ENCODE measurements at regions not wholly inside any gene's neighbourhood (a gene's known extent, or its start where the extent isn't known, plus 50 kb on each side); places are given as distances from the start of the nearest gene placed in this dataset.
A peak's percentile ranks its signal among the peaks of the same experiment; 100 is the strongest.

GRCh38 chr9:107650995-107651394 is 161.4 kb upstream of the KLF4 start:
- H3K4me1 ChIP-seq (ENCODE audit: control insufficient read depth in 5 of 5, insufficient read depth in 5 of 5, low read length in 5 of 5): peaks cover 0 to 8% (median 0%) of the 10 kb centered on the region in 5 donors
- peaks cover 0 to 3% (median 0%) of the 10 kb centered on the region in 5 donors for H3K27me3 ChIP-seq (ENCODE audit: control insufficient read depth in 5 of 5, insufficient read depth in 4 of 5, low read length in 5 of 5)
- peaks cover 0 to under 1% (median 0%) of the 10 kb centered on the region in 5 donors for H3K9me3 ChIP-seq (ENCODE audit: control insufficient read depth in 5 of 5, low read length in 5 of 5)
- no peak overlapping the region for H3K4me3 ChIP-seq (ENCODE audit: low read depth in 1 of 5, low read length in 5 of 5)
- H3K9ac ChIP-seq (ENCODE audit: low read length in 5 of 5): no peak overlapping the region
- H3K27ac ChIP-seq (ENCODE audit: low read depth, low read length): no peak overlapping the region
- H3K36me3 ChIP-seq (ENCODE audit: control insufficient read depth in 5 of 5, insufficient read depth in 5 of 5, low read length in 5 of 5): no peaks in the 10 kb centered on the region

GRCh38 chr9:107650321-107650720 is 160.8 kb upstream of the KLF4 start:
- Histone ChIP-seq H3K4me3 (ENCODE audit: low read depth in 1 of 5, low read length in 5 of 5) (no peak overlapping the region), H3K4me1 (ENCODE audit: control insufficient read depth in 5 of 5, insufficient read depth in 5 of 5, low read length in 5 of 5) (peaks cover 0 to 13% (median 3%) of the 10 kb centered on the region in 5 donors), H3K9me3 (ENCODE audit: control insufficient read depth in 5 of 5, low read length in 5 of 5) (no peaks in the 10 kb centered on the region), H3K27ac (ENCODE audit: low read depth, low read length) (no peak overlapping the region), H3K36me3 (ENCODE audit: control insufficient read depth in 5 of 5, insufficient read depth in 5 of 5, low read length in 5 of 5) (no peaks in the 10 kb centered on the region), H3K27me3 (ENCODE audit: control insufficient read depth in 5 of 5, insufficient read depth in 4 of 5, low read length in 5 of 5) (peaks cover 0 to 3% (median 0%) of the 10 kb centered on the region in 5 donors), H3K9ac (ENCODE audit: low read length in 5 of 5) (no peak overlapping the region)

GRCh38 chr9:107648153-107648715 is 158.7 kb upstream of the KLF4 start:
- no peak overlapping the region for H3K4me3 ChIP-seq (ENCODE audit: low read depth in 1 of 5, low read length in 5 of 5)
- no peaks in the 10 kb centered on the region for H3K36me3 ChIP-seq (ENCODE audit: control insufficient read depth in 5 of 5, insufficient read depth in 5 of 5, low read length in 5 of 5)
- peaks cover 0 to 16% (median 10%) of the 10 kb centered on the region in 5 donors for H3K4me1 ChIP-seq (ENCODE audit: control insufficient read depth in 5 of 5, insufficient read depth in 5 of 5, low read length in 5 of 5)
- H3K9me3 ChIP-seq (ENCODE audit: control insufficient read depth in 5 of 5, low read length in 5 of 5): no peaks in the 10 kb centered on the region
- peaks cover 0 to 3% (median 0%) of the 10 kb centered on the region in 5 donors for H3K27me3 ChIP-seq (ENCODE audit: control insufficient read depth in 5 of 5, insufficient read depth in 4 of 5, low read length in 5 of 5)
- H3K9ac ChIP-seq (ENCODE audit: low read length in 5 of 5): no peak overlapping the region
- H3K27ac ChIP-seq (ENCODE audit: low read depth, low read length): no peak overlapping the region

- Histone ChIP-seq H3K36me3 (ENCODE audit: control insufficient read depth in 5 of 5, insufficient read depth in 5 of 5, low read length in 5 of 5) (no peaks in the 10 kb centered on the region), H3K27me3 (ENCODE audit: control insufficient read depth in 5 of 5, insufficient read depth in 4 of 5, low read length in 5 of 5) (peaks cover 0 to 3% (median 0%) of the 10 kb centered on the region in 5 donors), H3K4me3 (ENCODE audit: low read depth in 1 of 5, low read length in 5 of 5) (no peak overlapping the region), H3K27ac (ENCODE audit: low read depth, low read length) (no peak overlapping the region), H3K4me1 (ENCODE audit: control insufficient read depth in 5 of 5, insufficient read depth in 5 of 5, low read length in 5 of 5) (peaks cover 0 to 16% (median 10%) of the 10 kb centered on the region in 5 donors), H3K9me3 (ENCODE audit: control insufficient read depth in 5 of 5, low read length in 5 of 5) (no peaks in the 10 kb centered on the region), H3K9ac (ENCODE audit: low read length in 5 of 5) (no peak overlapping the region)
Measured at GRCh38 chr9:107647611-107648010, 158.0 kb upstream of the KLF4 start.

GRCh38 chr9:107647141-107647540 is 157.6 kb upstream of the KLF4 start:
- no peak overlapping the region for H3K9ac ChIP-seq (ENCODE audit: low read length in 5 of 5)
- no peaks in the 10 kb centered on the region for H3K36me3 ChIP-seq (ENCODE audit: control insufficient read depth in 5 of 5, insufficient read depth in 5 of 5, low read length in 5 of 5)
- H3K27ac ChIP-seq (ENCODE audit: low read depth, low read length): no peak overlapping the region
- no peak overlapping the region for H3K4me3 ChIP-seq (ENCODE audit: low read depth in 1 of 5, low read length in 5 of 5)
- no peaks in the 10 kb centered on the region for H3K9me3 ChIP-seq (ENCODE audit: control insufficient read depth in 5 of 5, low read length in 5 of 5)
- peaks cover 0 to 3% (median 0%) of the 10 kb centered on the region in 5 donors for H3K27me3 ChIP-seq (ENCODE audit: control insufficient read depth in 5 of 5, insufficient read depth in 4 of 5, low read length in 5 of 5)
- H3K4me1 ChIP-seq (ENCODE audit: control insufficient read depth in 5 of 5, insufficient read depth in 5 of 5, low read length in 5 of 5): peaks cover 0 to 16% (median 10%) of the 10 kb centered on the region in 5 donors

GRCh38 chr9:107645464-107645833 is 155.9 kb upstream of the KLF4 start:
- H3K4me3 ChIP-seq (ENCODE audit: low read depth in 1 of 5, low read length in 5 of 5): no peak overlapping the region
- no peaks in the 10 kb centered on the region for H3K9me3 ChIP-seq (ENCODE audit: control insufficient read depth in 5 of 5, low read length in 5 of 5)
- no peak overlapping the region for H3K9ac ChIP-seq (ENCODE audit: low read length in 5 of 5)
- H3K27me3 ChIP-seq (ENCODE audit: control insufficient read depth in 5 of 5, insufficient read depth in 4 of 5, low read length in 5 of 5): peaks cover 0 to 3% (median 0%) of the 10 kb centered on the region in 5 donors
- peak overlapping the region; percentile 3 for H3K27ac ChIP-seq (ENCODE audit: low read depth, low read length)
- no peaks in the 10 kb centered on the region for H3K36me3 ChIP-seq (ENCODE audit: control insufficient read depth in 5 of 5, insufficient read depth in 5 of 5, low read length in 5 of 5)
- peaks cover 0 to 16% (median 10%) of the 10 kb centered on the region in 5 donors for H3K4me1 ChIP-seq (ENCODE audit: control insufficient read depth in 5 of 5, insufficient read depth in 5 of 5, low read length in 5 of 5)

- H3K9ac ChIP-seq (ENCODE audit: low read length in 5 of 5): no peak overlapping the region
- no peaks in the 10 kb centered on the region for H3K36me3 ChIP-seq (ENCODE audit: control insufficient read depth in 5 of 5, insufficient read depth in 5 of 5, low read length in 5 of 5)
- H3K9me3 ChIP-seq (ENCODE audit: control insufficient read depth in 5 of 5, low read length in 5 of 5): no peaks in the 10 kb centered on the region
- peaks cover 0 to 16% (median 10%) of the 10 kb centered on the region in 5 donors for H3K4me1 ChIP-seq (ENCODE audit: control insufficient read depth in 5 of 5, insufficient read depth in 5 of 5, low read length in 5 of 5)
- H3K4me3 ChIP-seq (ENCODE audit: low read depth in 1 of 5, low read length in 5 of 5): no peak overlapping the region
- peaks cover 0 to 3% (median 0%) of the 10 kb centered on the region in 5 donors for H3K27me3 ChIP-seq (ENCODE audit: control insufficient read depth in 5 of 5, insufficient read depth in 4 of 5, low read length in 5 of 5)
- peak overlapping the region; percentile 3 for H3K27ac ChIP-seq (ENCODE audit: low read depth, low read length)
Measured at GRCh38 chr9:107644733-107645463, 155.3 kb upstream of the KLF4 start.

- Histone ChIP-seq H3K9ac (ENCODE audit: low read length in 5 of 5) (no peak overlapping the region), H3K27me3 (ENCODE audit: control insufficient read depth in 5 of 5, insufficient read depth in 4 of 5, low read length in 5 of 5) (no peaks in the 10 kb centered on the region), H3K27ac (ENCODE audit: low read depth, low read length) (no peak overlapping the region), H3K4me1 (ENCODE audit: control insufficient read depth in 5 of 5, insufficient read depth in 5 of 5, low read length in 5 of 5) (peaks cover 4 to 26% (median 20%) of the 10 kb centered on the region in 5 donors), H3K9me3 (ENCODE audit: control insufficient read depth in 5 of 5, low read length in 5 of 5) (no peaks in the 10 kb centered on the region), H3K36me3 (ENCODE audit: control insufficient read depth in 5 of 5, insufficient read depth in 5 of 5, low read length in 5 of 5) (no peaks in the 10 kb centered on the region), H3K4me3 (ENCODE audit: low read depth in 1 of 5, low read length in 5 of 5) (no peak overlapping the region)
Measured at GRCh38 chr9:107639426-107639825, 149.9 kb upstream of the KLF4 start.

- peak overlapping the region in 4 of 5 donors; percentile 60 to 76 (median 68) for H3K9ac ChIP-seq (ENCODE audit: low read length in 5 of 5)
Measured at GRCh38 chr9:107638521-107639310, 149.1 kb upstream of the KLF4 start.

More at GRCh38 chr9:107638521-107639310, 149.1 kb upstream of the KLF4 start:
- Histone ChIP-seq H3K9me3 (ENCODE audit: control insufficient read depth in 5 of 5, low read length in 5 of 5) (no peaks in the 10 kb centered on the region), H3K36me3 (ENCODE audit: control insufficient read depth in 5 of 5, insufficient read depth in 5 of 5, low read length in 5 of 5) (no peaks in the 10 kb centered on the region), H3K4me3 (ENCODE audit: low read depth in 1 of 5, low read length in 5 of 5) (peak overlapping the region in 4 of 5 donors; percentile 48 to 65 (median 57)), H3K4me1 (ENCODE audit: control insufficient read depth in 5 of 5, insufficient read depth in 5 of 5, low read length in 5 of 5) (peaks cover 4 to 26% (median 20%) of the 10 kb centered on the region in 5 donors), H3K27ac (ENCODE audit: low read depth, low read length) (peak overlapping the region; percentile 87), H3K27me3 (ENCODE audit: control insufficient read depth in 5 of 5, insufficient read depth in 4 of 5, low read length in 5 of 5) (no peaks in the 10 kb centered on the region)

Data from subcutaneous abdominal adipose tissue (tissue), 5 donors.